ENCODE measurements at regions not wholly inside any gene's neighbourhood (a gene's known extent, or its start where the extent isn't known, plus 50 kb on each side); places are given as distances from the start of the nearest gene placed in this dataset.

GRCh38 chr16:13402601-13403000, 501.2 kb downstream of the SHISA9 start:
- no peak for DNase-seq

GRCh38 chr16:13403326-13403725, 501.9 kb downstream of the SHISA9 start:
- DNase-seq = no peak

- no peak for DNase-seq
Measured at GRCh38 chr16:13414154-13414553, 505.8 kb upstream of the ERCC4 start.

- DNase-seq = no peak
Measured at GRCh38 chr16:13419589-13419988, 500.4 kb upstream of the ERCC4 start.

- DNase-seq = no peak
Measured at GRCh38 chr16:13421726-13422125, 498.2 kb upstream of the ERCC4 start.

GRCh38 chr16:13425836-13426235, 494.1 kb upstream of the ERCC4 start:
- no peak for DNase-seq

GRCh38 chr16:13426269-13426668, 493.7 kb upstream of the ERCC4 start:
- DNase-seq = no peak

GRCh38 chr16:13426736-13427135, 493.2 kb upstream of the ERCC4 start:
- no peak for DNase-seq

GRCh38 chr16:13427943-13428342, 492.0 kb upstream of the ERCC4 start:
- no peak for DNase-seq

- DNase-seq = no peak
Measured at GRCh38 chr16:13429416-13429815, 490.5 kb upstream of the ERCC4 start.

- no peak for DNase-seq
Measured at GRCh38 chr16:13435415-13435814, 484.5 kb upstream of the ERCC4 start.

GRCh38 chr16:13435873-13436474, 484.0 kb upstream of the ERCC4 start:
- no peak for DNase-seq

- DNase-seq = no peak
Measured at GRCh38 chr16:13436641-13437412, 483.1 kb upstream of the ERCC4 start.

GRCh38 chr16:13437413-13437795, 482.6 kb upstream of the ERCC4 start:
- no peak for DNase-seq

GRCh38 chr16:13438064-13438463, 481.9 kb upstream of the ERCC4 start:
- DNase-seq = no peak

GRCh38 chr16:13439766-13440165, 480.2 kb upstream of the ERCC4 start:
- no peak for DNase-seq

GRCh38 chr16:13441675-13442074, 478.3 kb upstream of the ERCC4 start:
- no peak for DNase-seq

GRCh38 chr16:13448346-13448745, 471.6 kb upstream of the ERCC4 start:
- no peak for DNase-seq

- DNase-seq = peak; percentile 4
Measured at GRCh38 chr16:13453325-13453724, 466.6 kb upstream of the ERCC4 start.

GRCh38 chr16:13453938-13454553, 465.9 kb upstream of the ERCC4 start:
- no peak for DNase-seq

GRCh38 chr16:13463619-13464018, 456.3 kb upstream of the ERCC4 start:
- no peak for DNase-seq

GRCh38 chr16:13471036-13471435, 448.9 kb upstream of the ERCC4 start:
- no peak for DNase-seq

GRCh38 chr16:13478991-13479390, 441.0 kb upstream of the ERCC4 start:
- no peak for DNase-seq

GRCh38 chr16:13479549-13479948, 440.4 kb upstream of the ERCC4 start:
- DNase-seq = no peak

Data from DMS 273 treated with DMSO at 0.1 percent for 48 hours (cell line).